Parathyroid adenoma (tissue), 2 donors: ENCODE measurements at regions not wholly inside any gene's neighbourhood (a gene's known extent, or its start where the extent isn't known, plus 50 kb on each side); places are given as distances from the start of the nearest gene placed in this dataset.

Experiments
- H2AFZ ChIP-seq: fragments of 300-600 bp; sonication (generic); one replicate; pipeline ENCODE4 v1.7.0; 2017; ENCODE audit warnings: antibody characterized with exemption, mild to moderate bottlenecking
- H3K27ac ChIP-seq: fragments of 300-600 bp; sonication (generic); one replicate; pipeline ENCODE4 v1.7.0; 2017
- H3K27me3 ChIP-seq: fragments of 300-600 bp; sonication (generic); one replicate; pipeline ENCODE4 v1.7.0; 2017; ENCODE audit warnings: low read length; ENCODE audit not compliant: control insufficient read depth, insufficient read depth
- H3K36me3 ChIP-seq: fragments of 300-600 bp; sonication (generic); one replicate; pipeline ENCODE4 v1.7.0; 2017; ENCODE audit warnings: low read length; ENCODE audit not compliant: control insufficient read depth, insufficient read depth
- H3K4me1 ChIP-seq: fragments of 300-600 bp; sonication (generic); one replicate; pipeline ENCODE4 v1.7.0; 2017; ENCODE audit warnings: control low read depth
- H3K4me2 ChIP-seq: fragments of 300-600 bp; sonication (generic); one replicate; pipeline ENCODE4 v1.7.0; 2017; ENCODE audit warnings: low read length
- H3K4me3 ChIP-seq: fragments of 300-600 bp; sonication (generic); one replicate; pipeline ENCODE4 v1.7.0; 2017; ENCODE audit warnings: low read depth, low read length
- H3K79me2 ChIP-seq: fragments of 300-600 bp; sonication (generic); one replicate; pipeline ENCODE4 v1.7.0; 2017; ENCODE audit warnings: control low read depth
- H3K9ac ChIP-seq: fragments of 300-600 bp; sonication (generic); one replicate; pipeline ENCODE4 v1.7.0; 2017; ENCODE audit warnings: mild to moderate bottlenecking
- H3K9me3 ChIP-seq: fragments of 300-600 bp; sonication (generic); one replicate; pipeline ENCODE4 v1.7.0; 2017; ENCODE audit warnings: low read length; ENCODE audit not compliant: control insufficient read depth
- CTCF ChIP-seq: fragments of 300-600 bp; sonication (generic); IDR thresholded peaks from one replicate; pipeline ENCODE4 v1.7.0; 2017; ENCODE audit warnings: antibody characterized with exemption, mild to moderate bottlenecking
- donor health status: primary hyperparathyroidism.

- no peak overlapping the region for H3K9ac ChIP-seq
- H3K27ac ChIP-seq, result no peak overlapping the region
- H3K79me2 ChIP-seq, result no peaks in the 10 kb centered on the region
- TF ChIP-seq CTCF, result no peak
- no peaks in the 10 kb centered on the region for H3K4me1 ChIP-seq
- H3K4me2 ChIP-seq, result no peak overlapping the region
- no peaks in the 10 kb centered on the region for H3K27me3 ChIP-seq
- no peak overlapping the region for H3K4me3 ChIP-seq
- no peaks in the 10 kb centered on the region for H3K36me3 ChIP-seq
- H3K9me3 ChIP-seq, result no peaks in the 10 kb centered on the region
- no peak overlapping the region for H2AFZ ChIP-seq
These were observed 695.4 kb upstream of the TMEM132C start for GRCh38 chr12:127571578-127571977.

- H3K9ac ChIP-seq, result no peak overlapping the region
- no peaks in the 10 kb centered on the region for H3K4me1 ChIP-seq
- no peak overlapping the region for H3K4me3 ChIP-seq
- H3K79me2 ChIP-seq, result no peaks in the 10 kb centered on the region
- H2AFZ ChIP-seq, result no peak overlapping the region
- no peak for TF ChIP-seq CTCF
- H3K9me3 ChIP-seq, result no peaks in the 10 kb centered on the region
- no peaks in the 10 kb centered on the region for H3K27me3 ChIP-seq
- H3K27ac ChIP-seq, result no peak overlapping the region
- H3K4me2 ChIP-seq, result no peak overlapping the region
- H3K36me3 ChIP-seq, result no peaks in the 10 kb centered on the region
These were observed 687.5 kb upstream of the TMEM132C start for GRCh38 chr12:127579446-127579845.

GRCh38 chr12:127582074-127582473 lies 684.9 kb upstream of the TMEM132C start:
- H3K27ac ChIP-seq, result no peak overlapping the region

GRCh38 chr12:127583041-127583440 lies 683.9 kb upstream of the TMEM132C start:
- Histone ChIP-seq H3K9ac (no peak overlapping the region), H3K36me3 (no peaks in the 10 kb centered on the region), H3K9me3 (no peaks in the 10 kb centered on the region), H3K27me3 (no peaks in the 10 kb centered on the region), H3K27ac (no peak overlapping the region), H2AFZ (no peak overlapping the region), H3K4me2 (no peak overlapping the region), H3K4me3 (no peak overlapping the region), H3K4me1 (no peaks in the 10 kb centered on the region), H3K79me2 (no peaks in the 10 kb centered on the region)
- no peak for TF ChIP-seq CTCF

More at GRCh38 chr12:127582074-127582473, 684.9 kb upstream of the TMEM132C start:
- Histone ChIP-seq H3K4me1 (no peaks in the 10 kb centered on the region), H3K4me2 (no peak overlapping the region), H2AFZ (no peak overlapping the region), H3K79me2 (no peaks in the 10 kb centered on the region), H3K9ac (no peak overlapping the region), H3K9me3 (no peaks in the 10 kb centered on the region), H3K4me3 (no peak overlapping the region), H3K27me3 (no peaks in the 10 kb centered on the region), H3K36me3 (no peaks in the 10 kb centered on the region)
- TF ChIP-seq CTCF, result no peak

GRCh38 chr12:127588249-127588648 lies 678.7 kb upstream of the TMEM132C start:
- Histone ChIP-seq H3K9ac (no peak overlapping the region), H2AFZ (no peak overlapping the region), H3K4me2 (no peak overlapping the region), H3K36me3 (no peaks in the 10 kb centered on the region), H3K4me1 (no peaks in the 10 kb centered on the region), H3K27ac (no peak overlapping the region), H3K27me3 (no peaks in the 10 kb centered on the region), H3K4me3 (no peak overlapping the region), H3K9me3 (no peaks in the 10 kb centered on the region), H3K79me2 (no peaks in the 10 kb centered on the region)
- TF ChIP-seq CTCF, result no peak
